Parathyroid adenoma (tissue), 2 donors: ENCODE measurements at regions not wholly inside any gene's neighbourhood (a gene's known extent, or its start where the extent isn't known, plus 50 kb on each side); places are given as distances from the start of the nearest gene placed in this dataset.

Source experiments
- H2AFZ ChIP-seq: fragments of 300-600 bp; sonication (generic); one replicate; pipeline ENCODE4 v1.7.0; 2017; ENCODE audit warnings: antibody characterized with exemption, mild to moderate bottlenecking
- H3K27ac ChIP-seq: fragments of 300-600 bp; sonication (generic); one replicate; pipeline ENCODE4 v1.7.0; 2017
- H3K27me3 ChIP-seq: fragments of 300-600 bp; sonication (generic); one replicate; pipeline ENCODE4 v1.7.0; 2017; ENCODE audit warnings: low read length; ENCODE audit not compliant: control insufficient read depth, insufficient read depth
- H3K36me3 ChIP-seq: fragments of 300-600 bp; sonication (generic); one replicate; pipeline ENCODE4 v1.7.0; 2017; ENCODE audit warnings: low read length; ENCODE audit not compliant: control insufficient read depth, insufficient read depth
- H3K4me1 ChIP-seq: fragments of 300-600 bp; sonication (generic); one replicate; pipeline ENCODE4 v1.7.0; 2017; ENCODE audit warnings: control low read depth
- H3K4me2 ChIP-seq: fragments of 300-600 bp; sonication (generic); one replicate; pipeline ENCODE4 v1.7.0; 2017; ENCODE audit warnings: low read length
- H3K4me3 ChIP-seq: fragments of 300-600 bp; sonication (generic); one replicate; pipeline ENCODE4 v1.7.0; 2017; ENCODE audit warnings: low read depth, low read length
- H3K79me2 ChIP-seq: fragments of 300-600 bp; sonication (generic); one replicate; pipeline ENCODE4 v1.7.0; 2017; ENCODE audit warnings: control low read depth
- H3K9ac ChIP-seq: fragments of 300-600 bp; sonication (generic); one replicate; pipeline ENCODE4 v1.7.0; 2017; ENCODE audit warnings: mild to moderate bottlenecking
- H3K9me3 ChIP-seq: fragments of 300-600 bp; sonication (generic); one replicate; pipeline ENCODE4 v1.7.0; 2017; ENCODE audit warnings: low read length; ENCODE audit not compliant: control insufficient read depth
- CTCF ChIP-seq: fragments of 300-600 bp; sonication (generic); IDR thresholded peaks from one replicate; pipeline ENCODE4 v1.7.0; 2017; ENCODE audit warnings: antibody characterized with exemption, mild to moderate bottlenecking
- donor health status: primary hyperparathyroidism.

- no peaks in the 10 kb centered on the region for H3K27me3 ChIP-seq
- no peaks in the 10 kb centered on the region for H3K79me2 ChIP-seq
- H3K9ac ChIP-seq, result no peak overlapping the region
- H3K4me1 ChIP-seq, result peaks cover 3% of the 10 kb centered on the region
- no peak overlapping the region for H3K4me2 ChIP-seq
- no peak overlapping the region for H3K4me3 ChIP-seq
- TF ChIP-seq CTCF, result no peak
- H3K9me3 ChIP-seq, result no peaks in the 10 kb centered on the region
- no peak overlapping the region for H2AFZ ChIP-seq
- no peak overlapping the region for H3K27ac ChIP-seq
- no peaks in the 10 kb centered on the region for H3K36me3 ChIP-seq
These were observed 183.1 kb downstream of the CYLD start for GRCh38 chr16:50924759-50925545.

- Histone ChIP-seq H3K4me1 (peaks cover 12% of the 10 kb centered on the region), H3K9me3 (no peaks in the 10 kb centered on the region), H3K4me2 (no peak overlapping the region), H3K27me3 (no peaks in the 10 kb centered on the region), H3K36me3 (no peaks in the 10 kb centered on the region), H2AFZ (no peak overlapping the region), H3K9ac (no peak overlapping the region), H3K27ac (no peak overlapping the region), H3K79me2 (no peaks in the 10 kb centered on the region), H3K4me3 (no peak overlapping the region)
- TF ChIP-seq CTCF, result no peak
These were observed 176.2 kb downstream of the CYLD start for GRCh38 chr16:50917950-50918703.

- H3K27me3 ChIP-seq, result no peaks in the 10 kb centered on the region
- H3K79me2 ChIP-seq, result no peaks in the 10 kb centered on the region
- no peak overlapping the region for H3K4me2 ChIP-seq
- no peak for TF ChIP-seq CTCF
- H3K9me3 ChIP-seq, result no peaks in the 10 kb centered on the region
- no peak overlapping the region for H3K9ac ChIP-seq
- H3K36me3 ChIP-seq, result no peaks in the 10 kb centered on the region
- peaks cover 11% of the 10 kb centered on the region for H3K4me1 ChIP-seq
- no peak overlapping the region for H3K4me3 ChIP-seq
- no peak overlapping the region for H2AFZ ChIP-seq
- H3K27ac ChIP-seq, result no peak overlapping the region
These were observed 174.2 kb downstream of the CYLD start for GRCh38 chr16:50916040-50916439.

GRCh38 chr16:50915120-50915519 lies 173.2 kb downstream of the CYLD start:
- no peak for TF ChIP-seq CTCF
- H3K4me3 ChIP-seq, result no peak overlapping the region
- no peak overlapping the region for H3K4me2 ChIP-seq
- H3K36me3 ChIP-seq, result no peaks in the 10 kb centered on the region
- H3K4me1 ChIP-seq, result peaks cover 11% of the 10 kb centered on the region
- no peak overlapping the region for H3K9ac ChIP-seq
- no peak overlapping the region for H3K27ac ChIP-seq
- H2AFZ ChIP-seq, result no peak overlapping the region
- H3K27me3 ChIP-seq, result no peaks in the 10 kb centered on the region
- no peaks in the 10 kb centered on the region for H3K79me2 ChIP-seq
- H3K9me3 ChIP-seq, result no peaks in the 10 kb centered on the region
